Lower lobe of right lung (tissue), 2 donors: ENCODE measurements at regions not wholly inside any gene's neighbourhood (a gene's known extent, or its start where the extent isn't known, plus 50 kb on each side); places are given as distances from the start of the nearest gene placed in this dataset.
A peak's percentile ranks its signal among the peaks of the same experiment; 100 is the strongest.

Source experiments
- ATAC-seq, 2 donors: fragments of 200-7000 bp; cut with Tn5 transposase; one replicate each; pipeline ENCODE4 v1.9.1; 2020 to 2022; ENCODE audit warnings: mild to moderate bottlenecking in 2 of 2, moderate library complexity in 2 of 2
- DNase-seq: peaks from one replicate; pipeline ENCODE4 v3.0.0-alpha.2; 2020
- H3K27ac ChIP-seq: fragments of 200-600 bp; one replicate; pipeline ENCODE4 v1.8.0; 2022
- H3K27me3 ChIP-seq: fragments of 200-600 bp; one replicate; pipeline ENCODE4 v1.8.0; 2022; ENCODE audit warnings: low read depth
- H3K36me3 ChIP-seq: fragments of 200-600 bp; one replicate; pipeline ENCODE4 v1.8.0; 2022; ENCODE audit warnings: mild to moderate bottlenecking
- H3K4me1 ChIP-seq: fragments of 200-600 bp; one replicate; pipeline ENCODE4 v1.8.0; 2022
- H3K4me3 ChIP-seq: fragments of 200-600 bp; one replicate; pipeline ENCODE4 v1.8.0; 2022; ENCODE audit warnings: mild to moderate bottlenecking
- H3K9me3 ChIP-seq: fragments of 200-600 bp; one replicate; pipeline ENCODE4 v1.8.0; 2022
- intact Hi-C: fragments of 100-400 bp; cut with DNase I; formaldehyde crosslinking; loops from one replicate; pipeline ENCODE4 v1.11.0; 2022
- TF ChIP-seq, protein P1 (sequence below): fragments of 200-600 bp; IDR thresholded peaks from one replicate; pipeline ENCODE4 v1.8.0; 2022; ENCODE audit warnings: antibody characterized with exemption, mild to moderate bottlenecking
- donor health status: DM: no; HTN: yes; CAD: no; lungs with severe emphysema.

DNA sequence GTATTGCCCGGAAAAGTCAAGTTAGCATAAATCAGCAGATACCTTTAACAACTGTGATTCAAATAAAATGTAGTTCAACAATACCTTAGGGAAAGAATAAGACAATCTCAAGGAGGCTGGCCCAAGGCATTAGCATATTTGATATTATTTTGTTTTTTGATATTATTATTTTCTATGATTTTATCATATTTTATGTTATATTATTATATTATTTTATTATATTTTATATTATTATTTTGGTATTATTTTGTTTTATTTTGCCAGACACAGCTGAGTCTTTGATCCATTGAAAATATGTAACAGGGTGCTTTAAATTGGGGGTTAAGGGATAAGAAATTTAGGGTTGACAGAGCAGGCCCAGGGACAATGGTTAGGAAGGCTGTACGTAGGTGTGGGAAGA is 607.9 kb upstream of the USP15 start:
- ATAC-seq: no peak
- H3K27ac ChIP-seq: no peak overlapping the region
- no peaks in the 10 kb centered on the region for H3K9me3 ChIP-seq
- no peaks in the 10 kb centered on the region for H3K4me1 ChIP-seq
- no peaks in the 10 kb centered on the region for H3K36me3 ChIP-seq
- no peaks in the 10 kb centered on the region for H3K27me3 ChIP-seq
- no peak overlapping the region for H3K4me3 ChIP-seq
- DNase-seq: no peak
- TF ChIP-seq, protein P1, sequence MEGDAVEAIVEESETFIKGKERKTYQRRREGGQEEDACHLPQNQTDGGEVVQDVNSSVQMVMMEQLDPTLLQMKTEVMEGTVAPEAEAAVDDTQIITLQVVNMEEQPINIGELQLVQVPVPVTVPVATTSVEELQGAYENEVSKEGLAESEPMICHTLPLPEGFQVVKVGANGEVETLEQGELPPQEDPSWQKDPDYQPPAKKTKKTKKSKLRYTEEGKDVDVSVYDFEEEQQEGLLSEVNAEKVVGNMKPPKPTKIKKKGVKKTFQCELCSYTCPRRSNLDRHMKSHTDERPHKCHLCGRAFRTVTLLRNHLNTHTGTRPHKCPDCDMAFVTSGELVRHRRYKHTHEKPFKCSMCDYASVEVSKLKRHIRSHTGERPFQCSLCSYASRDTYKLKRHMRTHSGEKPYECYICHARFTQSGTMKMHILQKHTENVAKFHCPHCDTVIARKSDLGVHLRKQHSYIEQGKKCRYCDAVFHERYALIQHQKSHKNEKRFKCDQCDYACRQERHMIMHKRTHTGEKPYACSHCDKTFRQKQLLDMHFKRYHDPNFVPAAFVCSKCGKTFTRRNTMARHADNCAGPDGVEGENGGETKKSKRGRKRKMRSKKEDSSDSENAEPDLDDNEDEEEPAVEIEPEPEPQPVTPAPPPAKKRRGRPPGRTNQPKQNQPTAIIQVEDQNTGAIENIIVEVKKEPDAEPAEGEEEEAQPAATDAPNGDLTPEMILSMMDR: no peak
- intact Hi-C loops: no loop called here

DNA sequence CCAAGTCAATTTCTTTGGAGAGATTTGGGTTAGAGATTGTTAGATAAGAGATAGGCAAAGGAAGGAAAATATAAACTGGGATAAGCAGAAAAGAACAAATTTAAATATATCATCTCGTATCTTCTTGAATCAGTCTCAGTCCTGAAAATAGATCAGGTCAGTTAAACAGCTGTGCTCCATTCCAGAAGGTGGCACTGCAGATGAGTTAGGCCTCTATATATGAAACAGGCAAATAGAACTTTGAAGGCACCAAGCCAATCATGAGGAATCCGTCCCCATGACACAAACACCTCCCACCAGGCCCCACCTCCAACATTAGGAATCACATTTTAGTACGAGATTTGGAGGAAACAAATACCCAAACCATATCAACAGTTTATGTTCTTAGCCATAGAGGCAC is 605.5 kb upstream of the USP15 start:
- intact Hi-C loops: no loop called here

DNA sequence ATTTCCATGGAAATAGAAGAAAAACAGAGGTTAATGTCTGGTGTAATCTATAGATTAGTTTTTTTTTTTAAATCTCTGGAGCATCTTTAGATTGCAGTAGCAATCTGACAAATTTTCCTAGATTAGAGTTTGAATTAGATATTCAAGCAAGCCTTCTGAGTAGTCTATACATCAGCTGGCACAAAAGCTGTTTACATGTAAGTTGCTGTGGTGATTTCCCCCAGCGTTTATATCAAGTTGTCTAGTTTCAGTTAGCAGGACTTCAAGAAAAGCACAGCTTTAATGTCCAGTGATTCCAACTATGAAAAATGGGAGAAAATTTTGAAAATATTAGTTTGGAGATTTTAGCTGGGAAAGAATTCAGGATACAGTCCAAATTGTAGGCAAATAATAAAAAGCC is 605.0 kb upstream of the USP15 start:
- Histone ChIP-seq H3K27me3 (no peaks in the 10 kb centered on the region), H3K4me1 (no peaks in the 10 kb centered on the region), H3K27ac (no peak overlapping the region), H3K4me3 (no peak overlapping the region), H3K9me3 (no peaks in the 10 kb centered on the region), H3K36me3 (no peaks in the 10 kb centered on the region)
- ATAC-seq (no peak), DNase-seq (no peak)
- TF ChIP-seq, protein P1: no peak
- intact Hi-C loops: no loop called here

More for the DNA sequence above, 605.5 kb upstream of the USP15 start:
- H3K27ac ChIP-seq: no peak overlapping the region
- DNase-seq (no peak), ATAC-seq (no peak)
- TF ChIP-seq, protein P1: peak; percentile 11
- no peaks in the 10 kb centered on the region for H3K4me1 ChIP-seq
- no peak overlapping the region for H3K4me3 ChIP-seq
- no peaks in the 10 kb centered on the region for H3K36me3 ChIP-seq
- no peaks in the 10 kb centered on the region for H3K27me3 ChIP-seq
- no peaks in the 10 kb centered on the region for H3K9me3 ChIP-seq

DNA sequence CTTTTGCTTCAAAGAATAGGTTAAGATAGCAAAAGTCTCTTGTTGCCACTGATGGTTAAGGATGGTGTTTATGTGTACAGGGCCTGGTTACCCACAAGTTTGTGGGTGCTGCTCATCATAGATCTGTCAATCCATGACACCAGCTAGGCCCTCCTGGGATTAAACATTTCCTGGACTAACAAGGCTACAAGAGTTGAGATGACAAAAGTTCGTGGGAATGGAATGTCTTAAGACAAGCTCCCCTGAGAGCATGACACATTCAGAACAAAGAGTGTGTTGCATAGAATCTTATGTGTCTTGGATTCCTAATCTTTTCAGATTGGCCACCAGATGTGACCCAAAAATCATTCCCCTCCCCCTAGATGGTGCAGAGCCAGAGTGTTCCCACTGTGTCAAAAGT is 592.5 kb upstream of the USP15 start:
- intact Hi-C loops: no loop called here

DNA sequence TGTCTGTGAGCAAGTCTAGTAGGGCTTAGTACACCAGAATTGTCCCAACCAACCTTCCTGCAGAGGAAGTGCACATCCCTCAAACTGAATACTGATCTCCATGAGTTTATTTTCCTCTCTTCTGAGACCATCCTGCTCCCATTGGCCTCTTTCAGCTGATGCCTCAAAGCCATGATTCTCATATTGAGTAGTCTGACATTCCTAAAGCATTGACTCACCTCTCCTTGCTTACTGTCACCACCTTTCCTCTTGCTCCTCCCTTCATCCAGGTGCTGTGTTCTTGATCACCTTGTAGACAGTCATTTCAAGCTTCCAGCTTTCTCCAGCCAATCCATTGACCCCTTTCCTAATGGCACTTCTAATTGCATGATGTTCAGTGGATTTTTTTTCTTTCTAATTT is 583.7 kb upstream of the USP15 start:
- TF ChIP-seq, protein P1: no peak
- DNase-seq: no peak
- intact Hi-C loops: no loop called here

More for the DNA sequence above, 592.5 kb upstream of the USP15 start:
- no peaks in the 10 kb centered on the region for H3K36me3 ChIP-seq
- H3K27me3 ChIP-seq: no peaks in the 10 kb centered on the region
- DNase-seq (no peak), ATAC-seq (no peak)
- peaks cover 3% of the 10 kb centered on the region for H3K9me3 ChIP-seq
- no peak overlapping the region for H3K27ac ChIP-seq
- no peaks in the 10 kb centered on the region for H3K4me1 ChIP-seq
- no peak overlapping the region for H3K4me3 ChIP-seq
- TF ChIP-seq, protein P1: no peak

DNA sequence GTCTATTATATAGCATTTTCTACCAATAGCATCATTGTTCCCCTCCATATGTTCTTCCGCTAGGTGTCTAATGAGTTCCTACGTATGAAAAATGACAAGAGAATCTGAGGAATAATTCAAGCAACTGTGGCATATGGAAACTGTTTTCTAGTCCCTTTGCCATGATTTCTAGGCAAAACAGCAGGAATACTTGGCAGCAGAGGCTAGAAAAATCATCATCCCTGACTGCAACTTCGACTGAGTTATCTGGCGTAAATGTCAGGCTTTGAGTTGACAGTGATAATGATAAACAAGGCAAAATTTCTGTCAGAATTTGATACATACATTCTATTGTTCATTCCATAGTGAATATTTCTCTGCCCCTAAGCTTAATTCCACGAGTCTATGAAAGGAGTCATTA is 572.8 kb upstream of the USP15 start:
- H3K27me3 ChIP-seq: no peaks in the 10 kb centered on the region
- H3K27ac ChIP-seq: no peak overlapping the region
- TF ChIP-seq, protein P1: no peak
- no peak overlapping the region for H3K4me3 ChIP-seq
- intact Hi-C loops: no loop called here
- H3K4me1 ChIP-seq: no peaks in the 10 kb centered on the region
- no peak for ATAC-seq
- no peaks in the 10 kb centered on the region for H3K36me3 ChIP-seq
- H3K9me3 ChIP-seq: no peaks in the 10 kb centered on the region
- no peak for DNase-seq

More for the DNA sequence above, 583.7 kb upstream of the USP15 start:
- Histone ChIP-seq H3K27ac (no peak overlapping the region), H3K9me3 (peaks cover 3% of the 10 kb centered on the region), H3K36me3 (no peaks in the 10 kb centered on the region), H3K4me3 (no peak overlapping the region), H3K4me1 (no peaks in the 10 kb centered on the region), H3K27me3 (no peaks in the 10 kb centered on the region)
- no peak for ATAC-seq
